Caco-2 (cell line): ENCODE measurements at regions not wholly inside any gene's neighbourhood (a gene's known extent, or its start where the extent isn't known, plus 50 kb on each side); places are given as distances from the start of the nearest gene placed in this dataset.

ENCODE experiments used
- BruUV-seq: library from RNA; stranded (reverse); fragments of 400-500 nt; replicated peaks from 2 replicates; lab custom pipeline; 2021; lab: Mats Ljungman, UMichigan
- CTCF ChIA-PET: fragments of 300-600 bp; sonication (Branson Sonifier 250); formaldehyde crosslinking; loops from one replicate; lab custom pipeline; 2022; ENCODE audit warnings: antibody characterized with exemption; lab: Charles Lee
- POLR2A ChIA-PET: fragments of 300-600 bp; sonication (Branson Sonifier 250); formaldehyde crosslinking; loops from one replicate; lab custom pipeline; 2022; ENCODE audit warnings: antibody characterized with exemption; lab: Charles Lee
- DNase-seq, 2 experiments: peaks; one replicate each; pipeline versions ENCODE4 v3.0.0 to v3.0.0-alpha.2; 2020 to 2022
- H3K27me3 ChIP-seq: replicated peaks from 2 replicates; pipeline ENCODE4 v1.6.0; 2011; ENCODE audit warnings: low read length; ENCODE audit not compliant: control insufficient read depth, insufficient read depth
- H3K36me3 ChIP-seq: 2 replicates; pipeline ENCODE4 v1.5.1; 2011; ENCODE audit warnings: low read length; ENCODE audit not compliant: control insufficient read depth, insufficient read depth
- H3K4me1 ChIP-seq: fragments of 250-450 bp; sonication (Bioruptor Pico); 2 replicates; pipeline ENCODE4 v1.5.1; 2020; ENCODE audit warnings: mild to moderate bottlenecking
- H3K4me3 ChIP-seq: 2 replicates; pipeline ENCODE4 v1.5.1; 2011; ENCODE audit warnings: low read depth, mild to moderate bottlenecking, control low read depth, low read length
- H3K9me3 ChIP-seq: fragments of 250-450 bp; sonication (Bioruptor Pico); 2 replicates; pipeline ENCODE4 v1.5.1; 2020; ENCODE audit warnings: mild to moderate bottlenecking, moderate library complexity
- H3K27ac Mint-ChIP-seq: one replicate; pipeline ENCODE4 v1.8.0; 2022; ENCODE audit warnings: mixed read lengths; ENCODE audit not compliant: unreplicated experiment
- H3K27me3 Mint-ChIP-seq: one replicate; pipeline ENCODE4 v1.8.0; 2022; ENCODE audit warnings: mixed read lengths; ENCODE audit not compliant: insufficient read depth, unreplicated experiment
- H3K36me3 Mint-ChIP-seq: one replicate; pipeline ENCODE4 v1.8.0; 2022; ENCODE audit warnings: mild to moderate bottlenecking, mixed read lengths; ENCODE audit not compliant: insufficient read depth, unreplicated experiment
- H3K4me1 Mint-ChIP-seq: one replicate; pipeline ENCODE4 v1.8.0; 2022; ENCODE audit warnings: low read depth, mixed read lengths; ENCODE audit not compliant: unreplicated experiment
- H3K4me3 Mint-ChIP-seq: one replicate; pipeline ENCODE4 v1.8.0; 2022; ENCODE audit warnings: mild to moderate bottlenecking, moderate library complexity, mixed read lengths; ENCODE audit not compliant: unreplicated experiment
- H3K9me3 Mint-ChIP-seq: one replicate; pipeline ENCODE4 v1.8.0; 2022; ENCODE audit warnings: mixed read lengths; ENCODE audit not compliant: unreplicated experiment
- intact Hi-C: fragments of 100-400 bp; cut with micrococcal nuclease; formaldehyde crosslinking; loops from one replicate; pipeline ENCODE4 v1.10.0; 2022; ENCODE audit not compliant: unreplicated experiment
- TF ChIP-seq, protein P1 (sequence below), 2 experiments: fragments of 200-600 bp in 1 of 2; IDR thresholded peaks; 1 replicate in 1 of 2; 2 replicates in 1 of 2; pipeline versions ENCODE4 v1.5.1 to v1.8.0; 2011 to 2022; ENCODE audit warnings: antibody characterized with exemption in 1 of 2, control low read depth in 1 of 2, inconsistent platforms in 1 of 2, low read depth in 1 of 2, low read length in 1 of 2, mild to moderate bottlenecking in 1 of 2, moderate library complexity in 1 of 2; ENCODE audit not compliant: insufficient read depth in 1 of 2, severe bottlenecking in 1 of 2, unreplicated experiment in 1 of 2

GRCh38 chr6:105819745-105820144, 266.4 kb upstream of the PRDM1 start:
- Mint-ChIP-seq H3K36me3 (no peaks in the 10 kb centered on the region), H3K27me3 (no peaks in the 10 kb centered on the region), H3K27ac (no peak overlapping the region), H3K4me1 (no peaks in the 10 kb centered on the region), H3K4me3 (no peak overlapping the region), H3K9me3 (no peaks in the 10 kb centered on the region)
- H3K9me3 ChIP-seq: no peaks in the 10 kb centered on the region
- no peaks in the 10 kb centered on the region for H3K27me3 ChIP-seq
- TF ChIP-seq, protein P1, sequence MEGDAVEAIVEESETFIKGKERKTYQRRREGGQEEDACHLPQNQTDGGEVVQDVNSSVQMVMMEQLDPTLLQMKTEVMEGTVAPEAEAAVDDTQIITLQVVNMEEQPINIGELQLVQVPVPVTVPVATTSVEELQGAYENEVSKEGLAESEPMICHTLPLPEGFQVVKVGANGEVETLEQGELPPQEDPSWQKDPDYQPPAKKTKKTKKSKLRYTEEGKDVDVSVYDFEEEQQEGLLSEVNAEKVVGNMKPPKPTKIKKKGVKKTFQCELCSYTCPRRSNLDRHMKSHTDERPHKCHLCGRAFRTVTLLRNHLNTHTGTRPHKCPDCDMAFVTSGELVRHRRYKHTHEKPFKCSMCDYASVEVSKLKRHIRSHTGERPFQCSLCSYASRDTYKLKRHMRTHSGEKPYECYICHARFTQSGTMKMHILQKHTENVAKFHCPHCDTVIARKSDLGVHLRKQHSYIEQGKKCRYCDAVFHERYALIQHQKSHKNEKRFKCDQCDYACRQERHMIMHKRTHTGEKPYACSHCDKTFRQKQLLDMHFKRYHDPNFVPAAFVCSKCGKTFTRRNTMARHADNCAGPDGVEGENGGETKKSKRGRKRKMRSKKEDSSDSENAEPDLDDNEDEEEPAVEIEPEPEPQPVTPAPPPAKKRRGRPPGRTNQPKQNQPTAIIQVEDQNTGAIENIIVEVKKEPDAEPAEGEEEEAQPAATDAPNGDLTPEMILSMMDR (IDR thresholded peaks at IDR 0.05; ENCODE audit: insufficient read depth in 1 of 2, low read depth in 1 of 2, low read length in 1 of 2, severe bottlenecking in 1 of 2, unreplicated experiment in 1 of 2): no peak
- no peak for DNase-seq
- no peaks in the 10 kb centered on the region for H3K4me1 ChIP-seq
- ChIA-PET CTCF (no interaction called here), POLR2A (no interaction called here)
- intact Hi-C loops: loop anchor here (10.0 kb wide), 1 partner anchor 265 kb away; the partner anchor contains the start of gene PRDM1
- BruUV-seq: no TSS peak
- no peaks in the 10 kb centered on the region for H3K36me3 ChIP-seq
- H3K4me3 ChIP-seq: no peak overlapping the region

- POLR2A ChIA-PET: no interaction called here
- no TSS peak for BruUV-seq
These were observed 267.6 kb upstream of the PRDM1 start for GRCh38 chr6:105818505-105818904.

GRCh38 chr6:105817961-105818360, 268.2 kb upstream of the PRDM1 start:
- no peak overlapping the region for H3K4me3 ChIP-seq
- ChIA-PET POLR2A (no interaction called here), CTCF (no interaction called here)
- TF ChIP-seq, protein P1 (IDR thresholded peaks at IDR 0.05; ENCODE audit: insufficient read depth in 1 of 2, low read depth in 1 of 2, low read length in 1 of 2, severe bottlenecking in 1 of 2, unreplicated experiment in 1 of 2): no peak
- Mint-ChIP-seq H3K27ac (no peak overlapping the region), H3K27me3 (no peaks in the 10 kb centered on the region), H3K4me1 (peaks cover 11% of the 10 kb centered on the region), H3K9me3 (no peaks in the 10 kb centered on the region), H3K36me3 (peaks cover 6% of the 10 kb centered on the region), H3K4me3 (no peak overlapping the region)
- no peaks in the 10 kb centered on the region for H3K36me3 ChIP-seq
- intact Hi-C loops: loop anchor here (10.0 kb wide), 1 partner anchor 267 kb away; the partner anchor contains the start of gene PRDM1
- no peak for DNase-seq
- no TSS peak for BruUV-seq
- H3K9me3 ChIP-seq: no peaks in the 10 kb centered on the region
- H3K27me3 ChIP-seq: no peaks in the 10 kb centered on the region
- peaks cover 14% of the 10 kb centered on the region for H3K4me1 ChIP-seq

More at GRCh38 chr6:105818505-105818904, 267.6 kb upstream of the PRDM1 start:
- CTCF ChIA-PET: no interaction called here
- Mint-ChIP-seq H3K4me3 (no peak overlapping the region), H3K36me3 (peaks cover 5% of the 10 kb centered on the region), H3K27ac (no peak overlapping the region), H3K4me1 (peaks cover 9% of the 10 kb centered on the region), H3K27me3 (no peaks in the 10 kb centered on the region), H3K9me3 (no peaks in the 10 kb centered on the region)
- intact Hi-C loops: loop anchor here (10.0 kb wide), 1 partner anchor 266 kb away; the partner anchor contains the start of gene PRDM1
- Histone ChIP-seq H3K4me1 (peaks cover 10% of the 10 kb centered on the region), H3K4me3 (no peak overlapping the region), H3K27me3 (no peaks in the 10 kb centered on the region), H3K9me3 (no peaks in the 10 kb centered on the region), H3K36me3 (no peaks in the 10 kb centered on the region)
- no peak for DNase-seq
- TF ChIP-seq, protein P1 (IDR thresholded peaks at IDR 0.05; ENCODE audit: insufficient read depth in 1 of 2, low read depth in 1 of 2, low read length in 1 of 2, severe bottlenecking in 1 of 2, unreplicated experiment in 1 of 2): no peak
